ENCODE measurements at regions not wholly inside any gene's neighbourhood (a gene's known extent, or its start where the extent isn't known, plus 50 kb on each side); places are given as distances from the start of the nearest gene placed in this dataset.

DNA sequence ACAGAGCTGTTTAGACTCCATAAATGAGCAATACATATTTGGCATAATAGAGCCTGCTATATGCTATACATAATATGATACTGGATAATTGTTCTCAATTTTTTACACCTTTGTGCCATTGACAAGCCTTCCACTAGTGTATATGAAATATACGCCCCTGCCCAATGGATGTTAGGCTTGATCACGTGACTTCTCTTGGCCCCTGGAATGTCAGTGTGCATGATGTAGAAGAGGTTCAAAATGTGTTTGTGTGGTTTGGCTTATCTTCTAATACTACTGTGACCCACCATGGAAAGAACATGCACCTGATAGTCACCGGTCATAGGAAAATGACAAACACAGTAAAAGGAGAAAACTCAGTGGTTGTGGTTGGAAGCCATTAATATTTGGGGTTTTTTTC, 479.4 kb downstream of the PCDH20 start:
- POLR2A ChIA-PET: no interaction called here
- Mint-ChIP-seq H3K4me3 (no peak overlapping the region), H3K27ac (no peak overlapping the region), H3K4me1 (peaks cover 12% of the 10 kb centered on the region), H3K9me3 (peaks cover 9% of the 10 kb centered on the region), H3K36me3 (no peaks in the 10 kb centered on the region), H3K27me3 (ENCODE audit: low read depth) (no peaks in the 10 kb centered on the region)
- no peak for DNase-seq (ENCODE audit: low spot score)
- no peak for TF ChIP-seq ZMAT4 (CRISPR knock-in tag; IDR thresholded peaks at IDR 0.05)
- no peak for TF ChIP-seq ZNF138 (CRISPR knock-in tag; conservative IDR thresholded peaks at IDR 0.05)
- TF ChIP-seq ZNF121 (CRISPR knock-in tag; IDR thresholded peaks at IDR 0.05): no peak
- no peak for TF ChIP-seq RORB (CRISPR knock-in tag; IDR thresholded peaks at IDR 0.05)
- no peak for TF ChIP-seq SOX15 (CRISPR knock-in tag; IDR thresholded peaks at IDR 0.05)
- TF ChIP-seq ZNF671 (CRISPR knock-in tag; IDR thresholded peaks at IDR 0.05): no peak
- TF ChIP-seq, protein P1, sequence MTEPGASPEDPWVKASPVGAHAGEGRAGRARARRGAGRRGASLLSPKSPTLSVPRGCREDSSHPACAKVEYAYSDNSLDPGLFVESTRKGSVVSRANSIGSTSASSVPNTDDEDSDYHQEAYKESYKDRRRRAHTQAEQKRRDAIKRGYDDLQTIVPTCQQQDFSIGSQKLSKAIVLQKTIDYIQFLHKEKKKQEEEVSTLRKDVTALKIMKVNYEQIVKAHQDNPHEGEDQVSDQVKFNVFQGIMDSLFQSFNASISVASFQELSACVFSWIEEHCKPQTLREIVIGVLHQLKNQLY (CRISPR knock-in tag; IDR thresholded peaks at IDR 0.05): no peak
- TF ChIP-seq, protein P2, sequence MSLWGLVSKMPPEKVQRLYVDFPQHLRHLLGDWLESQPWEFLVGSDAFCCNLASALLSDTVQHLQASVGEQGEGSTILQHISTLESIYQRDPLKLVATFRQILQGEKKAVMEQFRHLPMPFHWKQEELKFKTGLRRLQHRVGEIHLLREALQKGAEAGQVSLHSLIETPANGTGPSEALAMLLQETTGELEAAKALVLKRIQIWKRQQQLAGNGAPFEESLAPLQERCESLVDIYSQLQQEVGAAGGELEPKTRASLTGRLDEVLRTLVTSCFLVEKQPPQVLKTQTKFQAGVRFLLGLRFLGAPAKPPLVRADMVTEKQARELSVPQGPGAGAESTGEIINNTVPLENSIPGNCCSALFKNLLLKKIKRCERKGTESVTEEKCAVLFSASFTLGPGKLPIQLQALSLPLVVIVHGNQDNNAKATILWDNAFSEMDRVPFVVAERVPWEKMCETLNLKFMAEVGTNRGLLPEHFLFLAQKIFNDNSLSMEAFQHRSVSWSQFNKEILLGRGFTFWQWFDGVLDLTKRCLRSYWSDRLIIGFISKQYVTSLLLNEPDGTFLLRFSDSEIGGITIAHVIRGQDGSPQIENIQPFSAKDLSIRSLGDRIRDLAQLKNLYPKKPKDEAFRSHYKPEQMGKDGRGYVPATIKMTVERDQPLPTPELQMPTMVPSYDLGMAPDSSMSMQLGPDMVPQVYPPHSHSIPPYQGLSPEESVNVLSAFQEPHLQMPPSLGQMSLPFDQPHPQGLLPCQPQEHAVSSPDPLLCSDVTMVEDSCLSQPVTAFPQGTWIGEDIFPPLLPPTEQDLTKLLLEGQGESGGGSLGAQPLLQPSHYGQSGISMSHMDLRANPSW (CRISPR knock-in tag; conservative IDR thresholded peaks at IDR 0.05; ENCODE audit: low read depth): no peak
- TF ChIP-seq, protein P3, sequence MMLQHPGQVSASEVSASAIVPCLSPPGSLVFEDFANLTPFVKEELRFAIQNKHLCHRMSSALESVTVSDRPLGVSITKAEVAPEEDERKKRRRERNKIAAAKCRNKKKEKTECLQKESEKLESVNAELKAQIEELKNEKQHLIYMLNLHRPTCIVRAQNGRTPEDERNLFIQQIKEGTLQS (CRISPR knock-in tag; conservative IDR thresholded peaks at IDR 0.05): no peak
- no peak for TF ChIP-seq ZNF317 (CRISPR knock-in tag; IDR thresholded peaks at IDR 0.05; ENCODE audit: borderline replicate concordance, low read depth)
- TF ChIP-seq, protein P4, sequence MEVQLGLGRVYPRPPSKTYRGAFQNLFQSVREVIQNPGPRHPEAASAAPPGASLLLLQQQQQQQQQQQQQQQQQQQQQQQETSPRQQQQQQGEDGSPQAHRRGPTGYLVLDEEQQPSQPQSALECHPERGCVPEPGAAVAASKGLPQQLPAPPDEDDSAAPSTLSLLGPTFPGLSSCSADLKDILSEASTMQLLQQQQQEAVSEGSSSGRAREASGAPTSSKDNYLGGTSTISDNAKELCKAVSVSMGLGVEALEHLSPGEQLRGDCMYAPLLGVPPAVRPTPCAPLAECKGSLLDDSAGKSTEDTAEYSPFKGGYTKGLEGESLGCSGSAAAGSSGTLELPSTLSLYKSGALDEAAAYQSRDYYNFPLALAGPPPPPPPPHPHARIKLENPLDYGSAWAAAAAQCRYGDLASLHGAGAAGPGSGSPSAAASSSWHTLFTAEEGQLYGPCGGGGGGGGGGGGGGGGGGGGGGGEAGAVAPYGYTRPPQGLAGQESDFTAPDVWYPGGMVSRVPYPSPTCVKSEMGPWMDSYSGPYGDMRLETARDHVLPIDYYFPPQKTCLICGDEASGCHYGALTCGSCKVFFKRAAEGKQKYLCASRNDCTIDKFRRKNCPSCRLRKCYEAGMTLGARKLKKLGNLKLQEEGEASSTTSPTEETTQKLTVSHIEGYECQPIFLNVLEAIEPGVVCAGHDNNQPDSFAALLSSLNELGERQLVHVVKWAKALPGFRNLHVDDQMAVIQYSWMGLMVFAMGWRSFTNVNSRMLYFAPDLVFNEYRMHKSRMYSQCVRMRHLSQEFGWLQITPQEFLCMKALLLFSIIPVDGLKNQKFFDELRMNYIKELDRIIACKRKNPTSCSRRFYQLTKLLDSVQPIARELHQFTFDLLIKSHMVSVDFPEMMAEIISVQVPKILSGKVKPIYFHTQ (CRISPR knock-in tag; IDR thresholded peaks at IDR 0.05): no peak
- no peak for TF ChIP-seq AFF4 (CRISPR knock-in tag; IDR thresholded peaks at IDR 0.05; ENCODE audit: borderline replicate concordance)
- CTCF ChIA-PET: no interaction called here
- ATAC-seq: no peak

DNA sequence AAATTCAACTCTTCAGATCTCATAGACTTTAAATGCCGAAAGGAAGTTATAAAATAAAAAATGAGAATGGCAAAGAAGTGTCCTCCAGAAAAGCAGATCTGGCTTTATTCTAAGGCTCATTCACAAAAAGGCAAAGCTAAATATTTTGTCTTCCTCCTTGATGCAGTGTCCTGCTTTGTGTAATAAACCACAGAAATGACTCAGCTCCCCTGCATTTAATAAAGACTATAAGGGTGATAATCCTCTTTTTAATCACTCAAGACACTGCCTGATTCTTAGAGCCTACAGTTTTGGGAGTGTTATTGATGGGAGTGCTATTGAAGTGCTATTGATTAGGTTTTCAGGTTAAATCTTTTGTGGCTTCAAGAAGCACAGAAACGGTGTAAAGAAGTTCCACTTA, 482.0 kb downstream of the PCDH20 start:
- H3K27ac Mint-ChIP-seq: no peak overlapping the region
- no peaks in the 10 kb centered on the region for H3K9me3 Mint-ChIP-seq
- no peak overlapping the region for H3K4me3 Mint-ChIP-seq
- DNase-seq (ENCODE audit: low spot score) (no peak), ATAC-seq (no peak)
- CTCF ChIA-PET: no interaction called here
- POLR2A ChIA-PET: no interaction called here
- peaks cover 12% of the 10 kb centered on the region for H3K4me1 Mint-ChIP-seq
- H3K27me3 Mint-ChIP-seq (ENCODE audit: low read depth): no peaks in the 10 kb centered on the region
- H3K36me3 Mint-ChIP-seq: no peaks in the 10 kb centered on the region
- TF ChIP-seq, protein P5, sequence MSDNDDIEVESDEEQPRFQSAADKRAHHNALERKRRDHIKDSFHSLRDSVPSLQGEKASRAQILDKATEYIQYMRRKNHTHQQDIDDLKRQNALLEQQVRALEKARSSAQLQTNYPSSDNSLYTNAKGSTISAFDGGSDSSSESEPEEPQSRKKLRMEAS (CRISPR knock-in tag; IDR thresholded peaks at IDR 0.05): no peak
- no peak for TF ChIP-seq EMX1 (CRISPR knock-in tag; IDR thresholded peaks at IDR 0.05)
- TF ChIP-seq NR1H2 (CRISPR knock-in tag; IDR thresholded peaks at IDR 0.05): no peak
- TF ChIP-seq ZNF317 (CRISPR knock-in tag; IDR thresholded peaks at IDR 0.05; ENCODE audit: borderline replicate concordance, low read depth): no peak
- TF ChIP-seq, protein P1 (CRISPR knock-in tag; IDR thresholded peaks at IDR 0.05): no peak
- no peak for TF ChIP-seq CBFB (CRISPR knock-in tag; IDR thresholded peaks at IDR 0.05; ENCODE audit: low read depth)
- no peak for TF ChIP-seq CTCF (IDR thresholded peaks at IDR 0.05)
- TF ChIP-seq PRRX2 (CRISPR knock-in tag; IDR thresholded peaks at IDR 0.05): no peak
- no peak for TF ChIP-seq SP1 (CRISPR knock-in tag; conservative IDR thresholded peaks at IDR 0.05)
- TF ChIP-seq ELF4 (CRISPR knock-in tag; IDR thresholded peaks at IDR 0.05; ENCODE audit: low read depth): no peak
- TF ChIP-seq, protein P6, sequence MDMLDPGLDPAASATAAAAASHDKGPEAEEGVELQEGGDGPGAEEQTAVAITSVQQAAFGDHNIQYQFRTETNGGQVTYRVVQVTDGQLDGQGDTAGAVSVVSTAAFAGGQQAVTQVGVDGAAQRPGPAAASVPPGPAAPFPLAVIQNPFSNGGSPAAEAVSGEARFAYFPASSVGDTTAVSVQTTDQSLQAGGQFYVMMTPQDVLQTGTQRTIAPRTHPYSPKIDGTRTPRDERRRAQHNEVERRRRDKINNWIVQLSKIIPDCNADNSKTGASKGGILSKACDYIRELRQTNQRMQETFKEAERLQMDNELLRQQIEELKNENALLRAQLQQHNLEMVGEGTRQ (CRISPR knock-in tag; IDR thresholded peaks at IDR 0.05): no peak

All from WTC11 (cell line).